SK-N-SH (cell line): ENCODE measurements at regions not wholly inside any gene's neighbourhood (a gene's known extent, or its start where the extent isn't known, plus 50 kb on each side); places are given as distances from the start of the nearest gene placed in this dataset.

Source experiments
- CTCF ChIP-seq: fragments of 200-600 bp; sonication (generic); IDR thresholded peaks from 2 replicates; pipeline ENCODE4 v1.6.1; 2017; ENCODE audit warnings: antibody characterized with exemption, mild to moderate bottlenecking, moderate library complexity
- EP300 ChIP-seq, 2 experiments: IDR thresholded peaks; 2 replicates each; pipeline versions ENCODE4 v1.4.0 to v1.6.1; 2012; ENCODE audit warnings: borderline replicate concordance in 1 of 2, low read depth in 1 of 2, low read length in 1 of 2
- GATA2 ChIP-seq: sonication (generic); formaldehyde crosslinking; IDR thresholded peaks from 2 replicates; pipeline ENCODE4 v1.5.0; 2020; ENCODE audit warnings: mild to moderate bottlenecking, missing genetic modification reagents
- JUND ChIP-seq: IDR thresholded peaks from 2 replicates; pipeline ENCODE4 v1.4.0; 2012
- NFIC ChIP-seq: IDR thresholded peaks from 2 replicates; pipeline ENCODE4 v1.4.0; 2012; ENCODE audit warnings: borderline replicate concordance
- NRF1 ChIP-seq: IDR thresholded peaks from 2 replicates; pipeline ENCODE4 v1.6.1; 2012; ENCODE audit warnings: low read depth, mild to moderate bottlenecking, low read length
- POLR2AphosphoS5 ChIP-seq: IDR thresholded peaks from 2 replicates; pipeline ENCODE4 v1.6.1; 2012; ENCODE audit warnings: low read depth, low read length
- RCOR1 ChIP-seq: fragments of 150-350 bp; IDR thresholded peaks from 2 replicates; pipeline ENCODE4 v1.6.1; 2017; ENCODE audit warnings: antibody characterized with exemption, low read length
- TEAD4 ChIP-seq: IDR thresholded peaks from 2 replicates; pipeline ENCODE4 v1.4.0; 2012; ENCODE audit warnings: mild to moderate bottlenecking, borderline replicate concordance; ENCODE audit not compliant: insufficient read depth

- TF ChIP-seq CTCF: no peak
- no peak for TF ChIP-seq GATA2 (CRISPR knock-in tag)
- no peak for TF ChIP-seq EP300 (IDR thresholded peaks at IDR 0.05; ENCODE audit: borderline replicate concordance in 1 of 2, low read depth in 1 of 2, low read length in 1 of 2)
- no peak for TF ChIP-seq POLR2AphosphoS5
- TF ChIP-seq TEAD4: no peak
- no peak for TF ChIP-seq NRF1
- no peak for TF ChIP-seq NFIC
- TF ChIP-seq JUND: no peak
- TF ChIP-seq RCOR1: no peak
These were observed 291.3 kb downstream of the GUCY2F start for GRCh38 chrX:109190542-109190941.
